Hepatocyte (in vitro differentiated cells): ENCODE measurements at regions not wholly inside any gene's neighbourhood (a gene's known extent, or its start where the extent isn't known, plus 50 kb on each side); places are given as distances from the start of the nearest gene placed in this dataset.

Experiments used
- CTCF ChIP-seq: fragments of 200-600 bp; sonication (generic); IDR thresholded peaks from 2 replicates; pipeline ENCODE4 v1.5.1; 2016; ENCODE audit warnings: antibody characterized with exemption, mild to moderate bottlenecking; ENCODE audit not compliant: poor library complexity
- EZH2 ChIP-seq: fragments of 200-600 bp; sonication (generic); IDR thresholded peaks from 2 replicates; pipeline ENCODE4 v1.6.1; 2016; ENCODE audit warnings: antibody characterized with exemption, mild to moderate bottlenecking, borderline replicate concordance
- EZH2phosphoT487 ChIP-seq: fragments of 200-600 bp; sonication (generic); IDR thresholded peaks from one replicate; pipeline ENCODE4 v1.6.1; 2018; ENCODE audit warnings: antibody characterized with exemption, mild to moderate bottlenecking, low read depth, moderate library complexity; ENCODE audit not compliant: unreplicated experiment, severe bottlenecking

- TF ChIP-seq CTCF = no peak
- no peak for TF ChIP-seq EZH2
- TF ChIP-seq EZH2phosphoT487 = no peak
These were observed 205.5 kb downstream of the JCAD start for GRCh38 chr10:29853913-29854312.
